ENCODE measurements at regions not wholly inside any gene's neighbourhood (a gene's known extent, or its start where the extent isn't known, plus 50 kb on each side); places are given as distances from the start of the nearest gene placed in this dataset.
"Not testable (repeated sequence)": the region's sequence is repeated elsewhere in the genome, so short reads cannot be mapped to it uniquely, and the experiment has no call there.

DNA sequence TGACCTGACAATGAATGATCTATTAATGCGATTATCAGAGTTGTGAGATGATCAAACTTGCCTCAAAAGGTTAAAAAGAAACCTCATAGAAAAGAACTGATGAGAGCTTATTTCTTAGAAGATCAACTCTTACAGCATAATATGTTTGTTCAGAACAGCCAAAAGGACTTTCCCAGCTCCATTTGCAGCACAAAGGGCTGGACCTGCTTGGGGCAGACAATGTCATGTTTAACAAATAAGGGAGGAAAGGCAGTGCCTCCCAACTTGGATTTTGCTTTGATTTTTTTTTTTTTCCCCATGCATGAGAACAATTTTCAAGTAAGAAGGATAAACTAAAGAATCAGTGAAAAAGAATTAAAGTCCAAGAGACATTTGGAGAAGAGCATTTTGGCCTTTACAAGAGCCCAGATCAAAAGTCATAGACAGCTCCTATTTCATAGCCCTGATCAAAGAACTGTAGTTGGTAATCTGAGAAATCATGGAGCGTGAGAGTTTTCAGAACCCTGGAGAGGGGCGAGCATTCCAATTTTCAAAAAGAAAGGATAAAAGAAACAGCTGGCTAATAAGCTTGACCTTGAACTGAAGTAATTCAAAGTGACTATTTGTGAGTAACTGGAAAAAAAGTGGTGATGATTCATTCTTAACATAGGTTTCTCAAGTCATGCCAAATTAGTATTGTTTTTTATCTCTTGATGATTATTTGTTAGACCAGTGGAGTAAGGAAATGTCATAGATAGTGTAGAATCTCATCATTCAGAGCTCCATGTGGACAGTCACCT, 136.0 kb upstream of the CFAP20DC start:
- no peak for DNase-seq

GRCh38 chr3:59180006-59180405, 130.2 kb upstream of the CFAP20DC start:
- DNase-seq, result no peak

- no peak for DNase-seq
Observed at GRCh38 chr3:59178698-59179097, 128.9 kb upstream of the CFAP20DC start.

GRCh38 chr3:59171491-59171890, 121.7 kb upstream of the CFAP20DC start:
- no peak for DNase-seq

DNA sequence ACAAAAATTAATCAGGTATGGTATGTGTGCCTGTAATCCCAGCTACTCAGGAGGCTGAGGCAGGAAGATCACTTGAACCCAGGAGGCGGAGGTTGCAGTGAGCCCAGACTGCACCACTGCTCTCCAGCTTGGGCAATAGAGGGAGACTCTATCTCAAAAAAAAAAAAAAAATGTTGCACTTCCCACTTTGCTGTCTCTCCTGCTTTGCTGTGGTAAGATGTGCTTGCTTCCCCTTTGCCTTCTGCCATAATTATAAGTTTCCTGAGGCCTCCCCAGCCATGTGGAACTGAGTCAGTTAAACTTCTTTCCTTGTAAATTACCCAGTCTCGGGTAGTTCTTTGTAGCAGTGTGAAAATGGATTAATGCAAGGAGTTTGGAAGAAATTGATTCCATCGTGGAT, 120.3 kb upstream of the CFAP20DC start:
- DNase-seq, result not testable (repeated sequence)

- DNase-seq, result no peak
Observed at GRCh38 chr3:59167756-59168155, 117.9 kb upstream of the CFAP20DC start.

DNA sequence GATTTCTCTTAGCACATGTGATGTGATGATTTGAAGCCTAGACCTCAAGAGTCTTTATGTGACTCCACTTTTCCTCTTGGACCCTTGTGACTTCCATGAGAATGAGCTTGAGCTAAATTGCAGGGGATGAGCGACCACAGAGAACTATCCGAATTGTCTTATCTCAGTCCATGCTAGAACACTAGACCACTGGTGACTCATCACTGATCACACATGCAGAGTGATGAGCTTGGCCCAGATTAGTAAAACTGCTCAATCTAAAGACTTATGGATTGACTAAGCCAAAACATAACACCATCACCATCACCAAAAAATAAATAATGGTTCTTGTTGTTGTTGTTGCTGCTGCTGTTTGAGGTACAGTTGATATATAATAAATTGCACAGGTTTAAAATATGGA, 114.1 kb upstream of the CFAP20DC start:
- DNase-seq, result no peak

- no peak for DNase-seq
Observed at GRCh38 chr3:59161048-59161447, 111.2 kb upstream of the CFAP20DC start.

GRCh38 chr3:59160133-59160746, 110.4 kb upstream of the CFAP20DC start:
- DNase-seq, result no peak

DNA sequence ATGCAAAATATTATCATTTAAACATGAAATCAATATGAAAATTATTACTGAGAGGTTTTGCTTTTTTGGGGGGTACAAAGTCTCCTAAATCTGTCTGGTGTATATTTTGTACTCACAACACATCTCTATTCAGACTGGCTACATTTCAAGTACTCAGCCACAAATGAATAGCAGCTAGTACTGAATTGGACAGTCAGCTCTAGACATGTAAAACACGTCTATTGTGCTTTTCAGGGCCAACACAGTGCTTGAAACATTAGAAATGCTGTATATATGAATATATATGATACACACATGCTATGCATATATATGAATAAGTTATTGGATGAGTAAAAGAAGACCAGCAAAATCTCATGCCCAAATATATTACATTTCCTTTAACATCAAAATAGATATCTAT, 103.8 kb upstream of the CFAP20DC start:
- DNase-seq, result no peak

- no peak for DNase-seq
Observed at GRCh38 chr3:59152943-59153342, 103.1 kb upstream of the CFAP20DC start.

DNA sequence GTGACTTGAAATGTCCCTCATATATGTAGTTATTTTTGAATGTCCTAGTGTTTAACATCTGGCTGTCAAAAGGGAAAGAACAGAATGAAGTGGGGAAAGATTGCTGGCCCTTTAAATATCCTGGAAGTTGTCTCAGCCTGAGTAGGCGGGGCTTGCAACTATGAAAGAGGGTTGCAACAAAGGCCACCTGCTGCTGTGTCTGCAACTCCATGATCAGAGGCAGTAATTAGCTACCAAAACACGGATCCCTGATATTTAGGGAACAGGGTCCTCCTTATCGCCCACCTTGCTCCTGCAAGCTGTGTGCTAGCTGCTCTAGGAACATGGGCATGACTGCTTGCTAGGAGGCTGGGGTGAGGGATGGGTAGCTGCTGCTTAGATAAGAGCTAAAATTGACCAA, 100.2 kb upstream of the CFAP20DC start:
- DNase-seq, result no peak

DNA sequence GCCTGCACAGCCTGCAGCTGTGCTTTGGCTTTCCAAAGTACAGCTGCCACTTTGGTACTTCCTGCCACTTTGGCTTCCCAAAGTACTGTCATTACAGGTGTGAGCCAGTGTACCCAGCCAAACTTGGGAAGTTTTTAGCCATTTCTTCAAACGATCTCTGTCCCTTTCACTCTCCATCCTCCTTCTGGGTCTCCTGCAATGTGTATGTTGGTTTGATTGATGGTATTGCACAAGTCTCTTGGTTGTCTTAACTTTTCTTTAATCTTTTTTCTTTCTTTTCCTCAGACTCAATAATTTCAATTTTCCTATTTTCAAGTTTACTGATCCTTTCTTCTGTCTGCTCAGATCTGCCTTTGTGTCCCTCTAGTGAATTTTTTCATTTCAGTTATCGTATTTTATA, 99.3 kb upstream of the CFAP20DC start:
- no peak for DNase-seq

GRCh38 chr3:59143447-59143846, 93.6 kb upstream of the CFAP20DC start:
- DNase-seq, result no peak

DNA sequence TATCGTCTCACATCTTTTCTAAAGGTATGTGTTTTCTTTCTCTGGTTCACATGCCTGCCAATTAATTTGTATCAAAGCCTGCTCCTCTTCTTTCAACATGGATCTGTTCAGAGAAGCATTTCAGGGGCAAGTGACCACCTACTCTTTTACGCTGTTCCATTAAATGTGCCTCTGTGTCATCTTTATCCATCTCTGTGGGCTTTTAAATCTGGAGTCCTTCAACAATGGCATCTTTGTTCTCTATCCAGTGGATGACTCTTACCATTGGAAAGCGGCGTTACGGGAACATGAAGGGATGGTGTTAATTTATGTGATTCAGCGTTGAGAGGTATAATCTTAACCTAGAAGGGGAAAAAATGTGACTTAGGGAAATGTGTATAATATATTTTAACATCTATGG, 92.7 kb upstream of the CFAP20DC start:
- no peak for DNase-seq

DNA sequence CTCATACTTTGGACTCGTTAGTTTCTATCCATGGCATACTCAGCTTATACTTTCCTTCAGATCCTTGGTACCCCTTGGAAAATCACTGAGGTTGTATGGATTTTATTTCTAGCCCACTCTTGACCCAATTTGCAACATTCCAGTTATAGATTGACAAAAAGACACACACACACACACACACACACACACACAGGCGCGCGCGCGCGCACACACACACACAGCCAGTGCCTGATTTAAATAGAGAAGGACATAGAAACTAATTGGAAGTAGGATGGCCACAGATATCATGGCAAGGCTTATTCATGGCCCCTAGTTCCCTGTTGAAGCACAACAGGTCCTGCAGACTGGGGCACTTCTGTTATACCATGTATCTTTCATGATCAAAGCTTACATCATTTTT, 89.1 kb upstream of the CFAP20DC start:
- no peak for DNase-seq

- DNase-seq, result no peak
Observed at GRCh38 chr3:59137415-59137814, 87.6 kb upstream of the CFAP20DC start.

DNA sequence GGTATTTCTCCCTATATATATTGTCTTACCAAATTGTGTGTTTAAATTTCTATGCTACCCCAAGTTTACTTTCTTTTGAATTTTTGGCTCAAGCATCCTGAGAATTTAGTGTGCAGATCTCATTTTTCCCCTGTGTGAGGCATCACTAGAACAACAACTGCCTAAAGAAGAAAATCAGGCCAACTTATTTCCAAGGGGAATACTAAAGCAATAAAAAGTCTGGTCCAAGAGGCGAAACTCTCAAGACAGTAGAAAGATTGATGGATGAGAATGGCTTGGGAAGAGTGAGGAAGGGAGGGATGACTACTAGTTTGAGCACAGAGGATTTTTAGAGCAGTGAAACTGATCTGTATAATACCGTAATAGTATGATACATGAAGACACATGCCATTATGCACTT, 86.3 kb upstream of the CFAP20DC start:
- DNase-seq, result no peak

GRCh38 chr3:59135096-59135495, 85.3 kb upstream of the CFAP20DC start:
- DNase-seq, result no peak

DNA sequence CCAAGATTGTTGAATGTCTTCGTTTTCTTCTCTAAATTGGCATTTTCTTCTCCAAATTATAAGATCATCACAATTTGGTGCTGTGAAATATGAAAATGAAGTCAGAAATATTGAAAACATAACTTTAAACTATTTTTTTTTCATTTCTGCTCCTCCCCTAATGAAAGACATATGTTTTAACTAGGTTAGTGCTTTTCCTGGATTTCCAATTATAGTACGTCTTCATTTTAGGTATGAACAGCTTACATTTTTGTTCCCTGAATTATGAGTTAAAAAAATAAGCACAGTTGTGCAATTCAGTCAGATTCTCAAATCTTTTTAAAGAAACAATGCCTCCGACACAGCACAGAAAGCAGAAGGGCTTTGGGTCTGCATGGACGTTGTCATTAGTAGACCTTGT, 83.5 kb upstream of the CFAP20DC start:
- DNase-seq, result no peak

GRCh38 chr3:59131016-59131766, 81.4 kb upstream of the CFAP20DC start:
- DNase-seq, result no peak

DNA sequence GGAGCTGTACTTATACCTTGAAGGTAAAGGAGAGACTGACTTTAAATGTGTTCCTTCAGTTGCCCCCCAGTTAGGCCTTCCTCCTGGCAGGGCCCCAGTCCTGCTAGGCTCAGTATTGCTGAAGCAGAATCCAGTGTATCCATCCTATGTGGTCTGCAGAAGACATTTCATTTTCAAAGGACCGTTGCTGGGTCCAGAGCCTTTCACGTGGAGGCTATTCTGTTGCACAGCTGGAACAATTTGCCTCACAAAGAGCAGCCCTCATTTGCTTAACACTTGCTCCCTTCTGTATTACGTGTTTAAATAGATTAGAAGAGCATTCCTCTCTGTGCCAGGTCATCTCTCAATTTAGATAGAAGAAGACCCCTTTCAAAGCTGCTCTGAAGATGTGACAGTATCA, 78.9 kb upstream of the CFAP20DC start:
- DNase-seq, result no peak

DNA sequence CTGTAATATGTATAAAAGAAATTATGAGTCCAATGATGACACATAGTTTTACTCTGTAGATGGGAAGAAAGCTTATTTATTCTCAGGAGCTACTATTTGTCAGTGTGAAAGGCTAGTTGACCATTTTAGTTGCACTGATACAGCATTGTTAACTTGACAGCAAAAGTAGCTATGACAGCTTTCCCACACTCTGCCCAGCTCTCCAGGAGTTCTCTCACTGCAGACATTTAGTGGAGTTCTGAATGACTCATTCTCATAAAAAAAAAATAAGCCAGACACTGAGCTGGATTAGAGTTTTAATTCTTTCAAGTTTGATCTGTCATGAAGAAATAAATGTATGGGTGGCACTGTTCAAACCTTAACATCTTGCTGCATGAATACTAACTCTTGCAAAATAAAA, 77.2 kb upstream of the CFAP20DC start:
- DNase-seq, result no peak

- no peak for DNase-seq
Observed at GRCh38 chr3:59126446-59126845, 76.6 kb upstream of the CFAP20DC start.
